ENCODE measurements at regions not wholly inside any gene's neighbourhood (a gene's known extent, or its start where the extent isn't known, plus 50 kb on each side); places are given as distances from the start of the nearest gene placed in this dataset.

DNA sequence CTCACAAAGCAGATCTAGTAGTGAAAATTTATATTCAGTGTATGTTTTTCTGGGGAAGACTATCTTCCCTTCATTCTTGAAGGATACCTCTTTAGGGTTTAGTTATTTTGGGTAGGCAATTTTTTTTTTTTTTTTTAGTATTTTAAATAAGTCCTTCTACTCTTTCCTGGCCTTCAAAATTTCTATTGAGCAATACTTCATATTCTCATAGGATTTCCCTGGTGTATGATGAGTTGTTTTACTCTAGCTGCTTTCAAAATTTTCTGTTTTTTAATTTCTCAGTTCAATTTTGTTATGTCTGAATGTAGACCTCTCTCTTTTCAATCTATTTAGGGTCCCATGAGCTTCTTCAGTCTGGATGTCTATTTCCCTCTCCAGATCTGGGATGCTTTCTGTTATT is 74.3 kb upstream of the PLSCR4 start:
- no peaks in the 10 kb centered on the region for H3K36me3 ChIP-seq (ENCODE audit: control insufficient read depth in 3 of 3, insufficient read depth in 2 of 3, low read depth in 1 of 3, low read length in 3 of 3)
- peaks cover 0 to 2% of the 10 kb centered on the region in 2 donors for H3K9me3 ChIP-seq (ENCODE audit: control insufficient read depth in 2 of 2, insufficient read depth in 1 of 2, low read depth in 1 of 2, low read length in 1 of 2)
- H3K27ac ChIP-seq (ENCODE audit: low read depth in 1 of 3, low read length in 2 of 3) = no peak overlapping the region
- no peak overlapping the region for H3K4me3 ChIP-seq (ENCODE audit: low read depth in 1 of 3, low read length in 3 of 3)
- no peaks in the 10 kb centered on the region for H3K4me1 ChIP-seq (ENCODE audit: control insufficient read depth in 3 of 3, insufficient read depth in 2 of 3, low read depth in 1 of 3, low read length in 2 of 3)
- DNase-seq (no peak), FAIRE-seq (no peak)
- no peaks in the 10 kb centered on the region for H3K27me3 ChIP-seq (ENCODE audit: control insufficient read depth in 3 of 3, insufficient read depth in 3 of 3, low read length in 3 of 3)

- no peaks in the 10 kb centered on the region for H3K27me3 ChIP-seq (ENCODE audit: control insufficient read depth in 3 of 3, insufficient read depth in 3 of 3, low read length in 3 of 3)
- no peaks in the 10 kb centered on the region for H3K4me1 ChIP-seq (ENCODE audit: control insufficient read depth in 3 of 3, insufficient read depth in 2 of 3, low read depth in 1 of 3, low read length in 2 of 3)
- no peak overlapping the region for H3K27ac ChIP-seq (ENCODE audit: low read depth in 1 of 3, low read length in 2 of 3)
- peaks cover 0 to 2% of the 10 kb centered on the region in 2 donors for H3K9me3 ChIP-seq (ENCODE audit: control insufficient read depth in 2 of 2, insufficient read depth in 1 of 2, low read depth in 1 of 2, low read length in 1 of 2)
- no peaks in the 10 kb centered on the region for H3K36me3 ChIP-seq (ENCODE audit: control insufficient read depth in 3 of 3, insufficient read depth in 2 of 3, low read depth in 1 of 3, low read length in 3 of 3)
- no peak for DNase-seq
- no peak overlapping the region for H3K4me3 ChIP-seq (ENCODE audit: low read depth in 1 of 3, low read length in 3 of 3)
- 77 to 84% (median 81%) methylated on average over 2 of the region's 2 CpGs for WGBS, 3 donors
- FAIRE-seq = no peak
Observed at GRCh38 chr3:146322216-146322817, 71.4 kb upstream of the PLSCR4 start.

- no peak overlapping the region for H3K27ac ChIP-seq (ENCODE audit: low read depth in 1 of 3, low read length in 2 of 3)
- H3K4me3 ChIP-seq (ENCODE audit: low read depth in 1 of 3, low read length in 3 of 3) = no peak overlapping the region
- no peaks in the 10 kb centered on the region for H3K9me3 ChIP-seq (ENCODE audit: control insufficient read depth in 2 of 2, insufficient read depth in 1 of 2, low read depth in 1 of 2, low read length in 1 of 2)
- no peaks in the 10 kb centered on the region for H3K36me3 ChIP-seq (ENCODE audit: control insufficient read depth in 3 of 3, insufficient read depth in 2 of 3, low read depth in 1 of 3, low read length in 3 of 3)
- no peaks in the 10 kb centered on the region for H3K27me3 ChIP-seq (ENCODE audit: control insufficient read depth in 3 of 3, insufficient read depth in 3 of 3, low read length in 3 of 3)
- DNase-seq = no peak
- no peaks in the 10 kb centered on the region for H3K4me1 ChIP-seq (ENCODE audit: control insufficient read depth in 3 of 3, insufficient read depth in 2 of 3, low read depth in 1 of 3, low read length in 2 of 3)
- FAIRE-seq = no peak
Observed at GRCh38 chr3:146314871-146315270, 64.0 kb upstream of the PLSCR4 start.

DNA sequence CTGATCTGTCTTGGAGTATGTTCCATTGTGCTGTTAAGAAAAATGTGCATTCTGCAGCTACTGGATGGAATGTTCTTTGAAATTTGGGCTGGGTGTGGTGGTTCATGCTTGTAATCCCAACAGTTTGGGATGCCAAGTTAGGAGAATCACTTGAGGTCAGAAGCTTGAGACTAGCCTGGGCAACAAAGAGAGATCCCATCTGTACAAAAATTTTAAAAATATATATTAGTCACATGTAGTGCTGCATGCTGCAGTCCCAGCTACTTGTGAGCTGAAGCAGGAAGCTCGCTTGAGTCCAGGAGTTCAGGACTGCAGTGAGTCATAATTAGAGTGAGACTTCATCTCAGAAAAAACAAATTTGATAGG is 62.8 kb upstream of the PLSCR4 start:
- FAIRE-seq (no peak), DNase-seq (peak; percentile 13 to 44)
- Histone ChIP-seq H3K36me3 (ENCODE audit: control insufficient read depth in 3 of 3, insufficient read depth in 2 of 3, low read depth in 1 of 3, low read length in 3 of 3) (no peaks in the 10 kb centered on the region), H3K4me3 (ENCODE audit: low read depth in 1 of 3, low read length in 3 of 3) (no peak overlapping the region), H3K27me3 (ENCODE audit: control insufficient read depth in 3 of 3, insufficient read depth in 3 of 3, low read length in 3 of 3) (no peaks in the 10 kb centered on the region), H3K27ac (ENCODE audit: low read depth in 1 of 3, low read length in 2 of 3) (no peak overlapping the region), H3K9me3 (ENCODE audit: control insufficient read depth in 2 of 2, insufficient read depth in 1 of 2, low read depth in 1 of 2, low read length in 1 of 2) (no peaks in the 10 kb centered on the region), H3K4me1 (ENCODE audit: control insufficient read depth in 3 of 3, insufficient read depth in 2 of 3, low read depth in 1 of 3, low read length in 2 of 3) (peaks cover 0 to 1% (median 0%) of the 10 kb centered on the region in 3 donors)
- 15 to 35% (median 32%) methylated on average over 1 of the region's 1 CpG for WGBS, 3 donors

- Histone ChIP-seq H3K4me3 (ENCODE audit: low read depth in 1 of 3, low read length in 3 of 3) (no peak overlapping the region), H3K4me1 (ENCODE audit: control insufficient read depth in 3 of 3, insufficient read depth in 2 of 3, low read depth in 1 of 3, low read length in 2 of 3) (peaks cover 0 to 6% (median 0%) of the 10 kb centered on the region in 3 donors), H3K27me3 (ENCODE audit: control insufficient read depth in 3 of 3, insufficient read depth in 3 of 3, low read length in 3 of 3) (no peaks in the 10 kb centered on the region), H3K36me3 (ENCODE audit: control insufficient read depth in 3 of 3, insufficient read depth in 2 of 3, low read depth in 1 of 3, low read length in 3 of 3) (no peaks in the 10 kb centered on the region), H3K9me3 (ENCODE audit: control insufficient read depth in 2 of 2, insufficient read depth in 1 of 2, low read depth in 1 of 2, low read length in 1 of 2) (no peaks in the 10 kb centered on the region), H3K27ac (ENCODE audit: low read depth in 1 of 3, low read length in 2 of 3) (no peak overlapping the region)
- DNase-seq (no peak), FAIRE-seq (no peak)
- WGBS, 3 donors = 45 to 68% (median 54%) methylated on average over 2 of the region's 2 CpGs
Observed at GRCh38 chr3:146313031-146313745, 62.3 kb upstream of the PLSCR4 start.

DNA sequence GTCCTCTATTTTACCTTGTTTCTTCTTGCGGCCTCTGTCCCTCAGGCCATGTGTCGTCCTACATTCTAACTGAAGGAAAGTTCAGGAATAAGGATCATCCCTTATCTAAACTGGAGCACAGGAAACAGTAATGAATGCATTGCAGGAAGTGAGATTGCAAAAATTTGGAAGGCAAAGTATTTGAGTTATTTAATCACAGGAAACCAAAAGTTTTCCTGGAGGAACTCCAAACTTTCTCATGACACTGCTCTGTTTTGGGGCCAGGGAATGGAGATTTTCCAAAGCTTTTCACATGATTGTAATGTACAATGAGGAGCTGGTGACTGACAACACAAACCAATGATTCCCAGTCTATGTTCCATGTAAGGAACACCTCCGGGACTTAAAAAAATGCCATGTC is 57.8 kb upstream of the PLSCR4 start:
- Histone ChIP-seq H3K9me3 (ENCODE audit: control insufficient read depth in 2 of 2, insufficient read depth in 1 of 2, low read depth in 1 of 2, low read length in 1 of 2) (peaks cover 0 to 7% of the 10 kb centered on the region in 2 donors), H3K27me3 (ENCODE audit: control insufficient read depth in 3 of 3, insufficient read depth in 3 of 3, low read length in 3 of 3) (no peaks in the 10 kb centered on the region), H3K27ac (ENCODE audit: low read depth in 1 of 3, low read length in 2 of 3) (no peak overlapping the region), H3K4me3 (ENCODE audit: low read depth in 1 of 3, low read length in 3 of 3) (no peak overlapping the region), H3K4me1 (ENCODE audit: control insufficient read depth in 3 of 3, insufficient read depth in 2 of 3, low read depth in 1 of 3, low read length in 2 of 3) (peaks cover 0 to 22% (median 0%) of the 10 kb centered on the region in 3 donors), H3K36me3 (ENCODE audit: control insufficient read depth in 3 of 3, insufficient read depth in 2 of 3, low read depth in 1 of 3, low read length in 3 of 3) (no peaks in the 10 kb centered on the region)
- no peak for DNase-seq
- no peak for FAIRE-seq
- 57 to 84% (median 84%) methylated on average over 3 of the region's 3 CpGs for WGBS, 3 donors

DNA sequence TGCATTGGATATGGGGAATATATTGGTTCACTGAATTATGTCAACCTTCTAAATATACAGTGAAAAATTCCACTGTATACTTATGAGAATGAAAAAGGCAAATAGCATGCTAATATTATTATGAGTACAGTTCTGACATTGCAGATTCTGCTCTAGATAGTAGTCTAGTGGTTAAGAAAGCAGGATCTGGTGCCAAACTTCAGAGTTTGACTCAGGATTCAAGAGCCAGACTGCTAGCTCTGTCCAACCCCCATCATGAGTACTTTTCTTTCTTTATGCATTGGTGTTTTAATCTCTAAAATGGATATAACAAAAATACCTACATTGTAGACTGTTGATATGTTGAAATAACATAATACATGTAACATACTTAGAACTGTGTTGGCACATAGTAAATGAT is 57.3 kb upstream of the PLSCR4 start:
- FAIRE-seq (no peak), DNase-seq (no peak)
- peaks cover 0 to 22% (median 0%) of the 10 kb centered on the region in 3 donors for H3K4me1 ChIP-seq (ENCODE audit: control insufficient read depth in 3 of 3, insufficient read depth in 2 of 3, low read depth in 1 of 3, low read length in 2 of 3)
- H3K27me3 ChIP-seq (ENCODE audit: control insufficient read depth in 3 of 3, insufficient read depth in 3 of 3, low read length in 3 of 3) = no peaks in the 10 kb centered on the region
- H3K9me3 ChIP-seq (ENCODE audit: control insufficient read depth in 2 of 2, insufficient read depth in 1 of 2, low read depth in 1 of 2, low read length in 1 of 2) = peaks cover 0 to 7% of the 10 kb centered on the region in 2 donors
- H3K27ac ChIP-seq (ENCODE audit: low read depth in 1 of 3, low read length in 2 of 3) = peak overlapping the region in 1 of 3 donors; percentile 4
- H3K4me3 ChIP-seq (ENCODE audit: low read depth in 1 of 3, low read length in 3 of 3) = no peak overlapping the region
- no peaks in the 10 kb centered on the region for H3K36me3 ChIP-seq (ENCODE audit: control insufficient read depth in 3 of 3, insufficient read depth in 2 of 3, low read depth in 1 of 3, low read length in 3 of 3)

GRCh38 chr3:146307456-146307725 is 56.5 kb upstream of the PLSCR4 start:
- no peak overlapping the region for H3K4me3 ChIP-seq (ENCODE audit: low read depth in 1 of 3, low read length in 3 of 3)
- H3K27ac ChIP-seq (ENCODE audit: low read depth in 1 of 3, low read length in 2 of 3) = no peak overlapping the region
- no peak for DNase-seq
- H3K36me3 ChIP-seq (ENCODE audit: control insufficient read depth in 3 of 3, insufficient read depth in 2 of 3, low read depth in 1 of 3, low read length in 3 of 3) = no peaks in the 10 kb centered on the region
- 70 to 85% (median 75%) methylated on average over 1 of the region's 1 CpG for WGBS, 3 donors
- no peak for FAIRE-seq
- H3K27me3 ChIP-seq (ENCODE audit: control insufficient read depth in 3 of 3, insufficient read depth in 3 of 3, low read length in 3 of 3) = no peaks in the 10 kb centered on the region
- peaks cover 0 to 7% of the 10 kb centered on the region in 2 donors for H3K9me3 ChIP-seq (ENCODE audit: control insufficient read depth in 2 of 2, insufficient read depth in 1 of 2, low read depth in 1 of 2, low read length in 1 of 2)
- peaks cover 0 to 22% (median 0%) of the 10 kb centered on the region in 3 donors for H3K4me1 ChIP-seq (ENCODE audit: control insufficient read depth in 3 of 3, insufficient read depth in 2 of 3, low read depth in 1 of 3, low read length in 2 of 3)
